ENCODE measurements at regions not wholly inside any gene's neighbourhood (a gene's known extent, or its start where the extent isn't known, plus 50 kb on each side); places are given as distances from the start of the nearest gene placed in this dataset.

DNA sequence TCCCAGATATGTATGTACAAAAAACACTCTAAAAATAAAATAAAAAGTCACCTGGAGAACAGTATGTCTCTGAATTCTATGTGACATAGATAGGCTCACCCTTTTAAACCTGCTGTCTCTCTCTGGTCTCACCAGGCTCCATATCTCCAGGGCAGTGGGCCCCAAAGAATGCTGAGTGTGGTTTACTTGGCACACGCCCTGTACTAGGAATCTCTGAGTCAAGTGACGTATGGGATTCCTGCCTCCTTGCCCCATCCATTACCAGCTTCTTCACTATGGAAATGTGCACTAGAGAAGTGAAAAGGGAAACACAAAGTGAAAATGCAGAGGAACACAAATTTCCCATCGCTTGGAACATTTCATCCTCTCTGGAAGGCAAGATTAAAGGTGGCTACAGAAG is 722.2 kb upstream of the TENM4 start:
- Histone ChIP-seq H3K4me1 (no peaks in the 10 kb centered on the region), H3K9me3 (no peaks in the 10 kb centered on the region), H3K27me3 (no peaks in the 10 kb centered on the region), H3K4me3 (no peak overlapping the region), H3K36me3 (no peaks in the 10 kb centered on the region), H3K27ac (no peak overlapping the region)
- DNase-seq: no peak
- 79 to 89% methylated on average over 3 of the region's 3 CpGs for WGBS, 2 donors
- TF ChIP-seq POLR2AphosphoS5 (IDR thresholded peaks at IDR 0.05) (no peak), POLR2A (IDR thresholded peaks at IDR 0.05) (no peak), EP300 (IDR thresholded peaks at IDR 0.05) (no peak), CTCF (IDR thresholded peaks at IDR 0.05) (no peak)
- intact Hi-C loops (cut with DNase I): no loop called here

DNA sequence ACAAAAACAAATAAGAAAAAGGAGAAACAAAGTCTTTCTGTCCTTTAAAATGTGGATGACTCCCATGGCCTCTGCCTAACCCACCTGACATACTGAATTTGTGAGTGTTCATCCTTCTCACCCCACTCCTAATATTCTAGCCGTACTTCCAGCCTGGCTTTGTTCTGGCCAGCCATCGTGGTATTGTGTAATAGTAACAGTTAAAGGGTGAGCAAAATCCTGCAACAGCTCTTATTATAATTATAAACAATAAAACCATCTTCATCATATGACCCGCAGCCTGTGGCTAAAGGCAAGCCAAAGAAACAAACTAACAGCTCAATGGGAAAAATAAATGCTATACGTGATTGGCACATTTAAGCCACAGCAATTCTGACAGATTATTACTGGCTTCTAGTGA is 721.6 kb upstream of the TENM4 start:
- Histone ChIP-seq H3K4me1 (no peaks in the 10 kb centered on the region), H3K4me3 (no peak overlapping the region), H3K27me3 (no peaks in the 10 kb centered on the region), H3K36me3 (no peaks in the 10 kb centered on the region), H3K9me3 (no peaks in the 10 kb centered on the region), H3K27ac (no peak overlapping the region)
- TF ChIP-seq EP300 (IDR thresholded peaks at IDR 0.05) (no peak), POLR2A (IDR thresholded peaks at IDR 0.05) (no peak), POLR2AphosphoS5 (IDR thresholded peaks at IDR 0.05) (no peak), CTCF (IDR thresholded peaks at IDR 0.05) (no peak)
- no peak for DNase-seq
- intact Hi-C loops (cut with DNase I): no loop called here
- WGBS, 2 donors: 83 to 89% methylated on average over 4 of the region's 4 CpGs

- DNase-seq: no peak
- Histone ChIP-seq H3K36me3 (no peaks in the 10 kb centered on the region), H3K4me1 (no peaks in the 10 kb centered on the region), H3K9me3 (no peaks in the 10 kb centered on the region), H3K27ac (no peak overlapping the region), H3K27me3 (no peaks in the 10 kb centered on the region), H3K4me3 (no peak overlapping the region)
- WGBS, 2 donors: 37 to 57% methylated on average over 3 of the region's 3 CpGs
- intact Hi-C loops (cut with DNase I): no loop called here
- TF ChIP-seq POLR2A (IDR thresholded peaks at IDR 0.05): no peak
Measured at GRCh38 chr11:80157447-80157846, 716.6 kb upstream of the TENM4 start.

DNA sequence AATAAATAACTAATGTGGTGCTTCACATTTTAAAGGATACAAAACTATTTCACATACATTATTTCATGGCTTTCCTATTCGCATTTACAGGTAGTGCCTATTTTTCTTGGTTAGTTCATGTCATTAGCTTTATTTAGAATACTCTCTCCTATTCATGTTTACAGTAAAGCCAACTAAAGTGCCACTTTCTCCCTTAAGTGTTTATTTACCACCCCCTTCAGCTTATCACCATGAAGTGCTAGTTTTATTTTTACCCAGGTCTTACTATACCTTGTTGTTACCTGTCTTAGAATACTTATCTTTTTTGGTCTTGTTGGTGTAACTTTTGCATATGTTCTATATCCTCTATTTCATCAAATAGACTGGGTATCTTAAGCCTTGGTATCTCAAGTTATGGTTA is 715.2 kb upstream of the TENM4 start:
- Histone ChIP-seq H3K4me1 (no peaks in the 10 kb centered on the region), H3K4me3 (no peak overlapping the region), H3K27ac (no peak overlapping the region), H3K27me3 (no peaks in the 10 kb centered on the region), H3K9me3 (no peaks in the 10 kb centered on the region), H3K36me3 (no peaks in the 10 kb centered on the region)
- intact Hi-C loops (cut with DNase I): no loop called here
- 91 to 97% methylated on average over 1 of the region's 1 CpG for WGBS, 2 donors
- TF ChIP-seq POLR2A (IDR thresholded peaks at IDR 0.05) (no peak), POLR2AphosphoS5 (IDR thresholded peaks at IDR 0.05) (no peak), CTCF (IDR thresholded peaks at IDR 0.05) (no peak), EP300 (IDR thresholded peaks at IDR 0.05) (no peak)
- no peak for DNase-seq

- no peak for DNase-seq
- Histone ChIP-seq H3K9me3 (no peaks in the 10 kb centered on the region), H3K36me3 (no peaks in the 10 kb centered on the region), H3K27me3 (no peaks in the 10 kb centered on the region), H3K4me1 (no peaks in the 10 kb centered on the region), H3K4me3 (no peak overlapping the region), H3K27ac (no peak overlapping the region)
- intact Hi-C loops (cut with DNase I): no loop called here
- TF ChIP-seq CTCF (IDR thresholded peaks at IDR 0.05) (no peak), EP300 (IDR thresholded peaks at IDR 0.05) (no peak), POLR2A (IDR thresholded peaks at IDR 0.05) (no peak), POLR2AphosphoS5 (IDR thresholded peaks at IDR 0.05) (no peak)
- 13 to 24% methylated on average over 4 of the region's 4 CpGs for WGBS, 2 donors
Measured at GRCh38 chr11:80155412-80156017, 714.7 kb upstream of the TENM4 start.

Measured in sigmoid colon (tissue), 6 donors.